ENCODE measurements at regions not wholly inside any gene's neighbourhood (a gene's known extent, or its start where the extent isn't known, plus 50 kb on each side); places are given as distances from the start of the nearest gene placed in this dataset.

DNA sequence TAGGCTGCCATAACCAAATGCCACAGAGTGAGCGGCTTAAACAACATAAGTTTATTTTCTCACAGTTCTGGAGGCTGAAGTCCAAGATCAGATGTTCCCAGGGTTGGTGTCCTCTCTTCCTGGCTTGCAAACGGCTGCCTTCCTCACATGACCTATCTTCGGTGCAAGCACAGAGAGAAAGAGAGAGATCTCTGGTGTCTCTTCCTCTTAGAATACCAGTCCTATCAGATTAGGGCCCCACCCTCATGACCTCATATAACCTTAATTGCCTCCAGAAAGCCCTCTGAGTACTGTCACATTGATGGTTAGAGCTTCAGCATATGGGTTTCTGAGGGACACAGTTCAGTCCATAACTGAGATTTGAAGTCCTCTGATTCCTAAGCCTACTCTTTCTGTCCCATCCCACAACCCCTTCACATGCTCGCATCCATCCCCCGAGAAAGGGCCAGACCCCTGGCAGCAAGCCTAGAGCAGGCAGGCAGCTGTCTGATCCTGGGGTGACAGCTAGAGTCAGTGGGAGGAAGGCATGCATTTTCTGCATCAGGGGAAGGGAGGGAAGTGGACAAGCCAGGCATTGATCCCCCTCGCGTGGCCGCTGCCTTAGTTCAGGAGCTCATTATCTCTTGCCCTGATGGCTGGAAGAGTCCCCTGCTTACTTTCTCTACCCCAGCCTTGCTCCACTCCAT lies 114.1 kb downstream of the FAR1 start:
- no peak for TF ChIP-seq POLR2A (IDR thresholded peaks at IDR 0.05; ENCODE audit: low read length)
- TF ChIP-seq GATA1 (IDR thresholded peaks at IDR 0.05; ENCODE audit: low read depth, low read length), result no peak

Data from erythroblast (primary cell).